GM21619 (cell line): ENCODE measurements at regions not wholly inside any gene's neighbourhood (a gene's known extent, or its start where the extent isn't known, plus 50 kb on each side); places are given as distances from the start of the nearest gene placed in this dataset.
"Not testable (repeated sequence)": the region's sequence is repeated elsewhere in the genome, so short reads cannot be mapped to it uniquely, and the experiment has no call there.

Source experiments
- ATAC-seq: cut with Tn5 transposase; IDR thresholded peaks from one replicate; pipeline ENCODE4 v1.9.1; 2021; ENCODE audit not compliant: unreplicated experiment

DNA sequence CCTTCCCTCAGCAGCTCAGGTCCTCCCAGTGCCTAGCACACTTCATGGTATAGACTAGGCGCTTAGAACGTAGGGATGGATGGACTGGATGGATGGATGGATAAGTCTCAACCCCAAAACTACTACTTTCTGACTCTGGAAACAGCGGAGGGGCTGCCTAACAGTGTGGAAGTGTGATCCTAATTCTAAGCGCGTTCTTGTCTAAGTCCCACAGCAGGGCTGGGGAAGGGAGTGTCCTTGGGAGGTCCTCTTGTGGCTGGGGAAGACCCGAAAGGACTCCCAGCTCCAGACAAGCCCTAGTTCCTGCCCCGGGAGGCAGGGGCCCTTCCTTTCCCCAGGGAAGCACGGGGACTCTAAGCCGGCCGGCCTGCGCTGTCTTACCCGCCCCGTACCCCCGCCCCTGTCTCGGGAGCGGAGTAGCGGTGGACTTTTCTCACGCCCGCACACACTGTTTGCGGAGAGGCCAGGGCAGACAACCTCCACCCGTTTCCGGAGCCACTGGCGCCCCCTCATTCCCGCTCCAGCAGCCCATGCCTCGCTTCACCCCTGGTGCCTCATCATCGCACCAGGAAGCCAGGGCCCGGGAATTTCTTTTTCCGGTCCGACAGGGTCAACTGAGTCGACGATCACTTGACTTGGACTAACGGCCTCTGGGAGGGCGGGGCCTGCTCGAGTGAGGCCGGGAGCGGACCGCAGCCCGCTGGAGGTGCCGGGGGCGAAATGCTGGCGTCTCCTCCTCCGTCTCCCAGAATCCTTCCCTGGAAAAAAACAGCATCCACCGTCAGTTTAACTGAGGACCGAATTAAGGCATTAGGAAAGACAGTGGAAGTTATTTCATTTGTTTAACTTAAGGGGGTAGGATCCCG, 133.3 kb downstream of the TBC1D2B start:
- ATAC-seq: no peak

DNA sequence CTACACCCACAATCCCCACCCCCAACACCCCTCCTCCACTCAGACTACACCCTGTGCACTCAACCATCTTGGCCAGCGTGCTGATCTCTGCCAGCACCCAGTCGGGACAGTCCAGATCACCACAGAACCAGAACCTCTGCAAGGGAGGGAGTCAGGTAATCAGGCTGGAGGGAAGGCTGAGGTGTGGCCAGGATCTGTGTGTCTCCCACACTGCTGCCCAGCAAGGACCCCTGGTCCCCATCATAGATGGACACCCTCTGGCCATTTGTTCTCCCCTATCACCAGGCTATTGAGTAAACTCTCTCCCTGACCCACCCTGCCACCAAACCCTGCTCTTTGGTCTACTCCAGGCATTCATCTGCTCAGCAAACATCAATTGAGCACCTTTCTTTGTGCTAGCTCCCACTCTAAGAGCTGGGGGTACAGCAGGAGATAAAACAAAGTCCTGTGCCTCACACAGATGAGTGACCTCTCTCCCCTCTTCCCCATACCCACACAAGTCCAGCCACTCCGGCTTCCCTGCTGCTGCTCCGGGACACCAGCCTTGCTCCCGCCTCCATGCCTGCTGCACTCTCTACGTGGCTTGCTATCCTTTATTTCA, 134.8 kb downstream of the TBC1D2B start:
- no peak for ATAC-seq

- not testable (repeated sequence) for ATAC-seq
These were observed 136.3 kb downstream of the TBC1D2B start for GRCh38 chr15:77941090-77941827.

GRCh38 chr15:77940381-77940947, 137.0 kb downstream of the TBC1D2B start:
- ATAC-seq: no peak

DNA sequence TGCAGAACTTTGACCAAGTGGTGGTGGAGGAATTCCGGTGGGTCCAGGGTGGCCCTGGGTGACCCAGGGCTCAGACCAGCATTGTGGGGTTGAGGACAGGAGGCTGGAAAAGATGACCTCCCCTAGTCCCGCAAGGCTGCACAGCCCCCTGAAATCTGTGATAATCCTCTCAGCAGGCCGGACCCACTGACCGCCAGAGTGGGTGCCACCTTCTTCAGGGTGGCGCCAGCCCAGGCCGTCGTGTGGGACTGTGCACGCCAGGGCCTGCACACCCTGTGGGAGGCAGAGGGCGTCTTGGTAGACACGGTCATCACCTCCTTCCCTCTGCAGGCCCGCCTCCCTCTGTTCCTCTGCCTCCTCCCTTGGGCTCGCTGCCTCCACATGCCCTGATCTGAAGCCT, 137.7 kb downstream of the TBC1D2B start:
- ATAC-seq: no peak

- not testable (repeated sequence) for ATAC-seq
These were observed 138.5 kb downstream of the TBC1D2B start for GRCh38 chr15:77939026-77939425.

DNA sequence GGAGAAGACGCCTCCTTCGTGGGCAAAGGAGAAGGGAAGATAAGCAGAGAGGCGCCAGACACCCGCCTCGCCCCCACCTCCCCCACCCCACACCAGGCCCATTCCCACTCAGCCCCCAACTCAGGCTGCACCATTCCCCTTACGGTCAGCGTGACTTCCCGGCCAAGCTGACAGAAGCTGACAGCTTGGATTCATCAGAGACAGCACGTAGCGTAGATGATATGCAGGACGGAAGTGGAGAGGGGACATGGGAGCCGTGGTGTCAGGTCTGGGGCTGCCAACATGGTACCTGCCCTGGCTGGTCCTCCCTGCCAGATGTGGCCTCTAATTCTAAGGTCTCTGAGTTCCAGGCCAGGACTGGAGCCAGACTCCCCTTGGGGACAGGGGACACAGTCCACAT, 139.0 kb downstream of the TBC1D2B start:
- ATAC-seq: not testable (repeated sequence)

GRCh38 chr15:77936567-77936966, 140.9 kb downstream of the TBC1D2B start:
- ATAC-seq: not testable (repeated sequence)

DNA sequence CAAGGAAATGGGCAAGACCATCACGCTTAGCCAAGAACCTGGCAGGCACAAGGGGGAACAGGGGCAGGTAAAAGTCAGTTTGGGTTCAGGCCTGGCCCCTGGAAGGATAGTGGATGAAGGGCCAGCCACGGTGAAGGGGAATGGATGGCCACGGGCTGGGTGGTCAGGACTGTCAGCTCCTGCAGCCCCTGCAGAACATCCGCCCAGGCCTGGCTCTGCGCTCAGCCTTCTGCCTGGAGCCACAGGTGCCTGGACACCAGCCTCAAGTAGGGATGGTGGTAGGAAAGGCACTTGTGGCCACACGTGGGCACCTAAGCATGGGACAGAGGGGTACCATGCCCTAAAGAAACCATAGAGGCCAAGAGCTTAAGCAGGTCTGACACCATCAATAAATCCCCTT, 143.0 kb downstream of the TBC1D2B start:
- ATAC-seq: not testable (repeated sequence)

GRCh38 chr15:77930907-77931306, 146.6 kb downstream of the TBC1D2B start:
- ATAC-seq: not testable (repeated sequence)

DNA sequence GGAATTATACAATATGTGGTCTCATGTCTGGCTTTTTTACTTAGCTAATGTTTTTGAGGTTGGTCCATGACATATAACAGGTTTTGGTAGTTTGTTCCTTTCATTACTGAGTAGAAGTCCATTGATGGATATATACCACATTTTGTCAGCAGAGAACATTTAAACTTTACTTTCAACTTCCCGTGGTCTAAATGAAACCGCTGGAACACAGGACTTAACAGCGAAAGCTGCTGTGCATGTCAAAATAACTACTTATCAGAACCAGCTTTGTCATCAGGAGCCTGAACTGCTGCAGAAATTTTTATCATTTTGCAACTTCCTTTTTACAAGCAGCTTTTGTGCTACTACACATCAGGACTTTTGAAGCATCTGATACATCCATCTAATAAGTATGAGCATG, 147.0 kb downstream of the TBC1D2B start:
- not testable (repeated sequence) for ATAC-seq

GRCh38 chr15:77926789-77927188, 150.7 kb downstream of the TBC1D2B start:
- ATAC-seq: not testable (repeated sequence)

DNA sequence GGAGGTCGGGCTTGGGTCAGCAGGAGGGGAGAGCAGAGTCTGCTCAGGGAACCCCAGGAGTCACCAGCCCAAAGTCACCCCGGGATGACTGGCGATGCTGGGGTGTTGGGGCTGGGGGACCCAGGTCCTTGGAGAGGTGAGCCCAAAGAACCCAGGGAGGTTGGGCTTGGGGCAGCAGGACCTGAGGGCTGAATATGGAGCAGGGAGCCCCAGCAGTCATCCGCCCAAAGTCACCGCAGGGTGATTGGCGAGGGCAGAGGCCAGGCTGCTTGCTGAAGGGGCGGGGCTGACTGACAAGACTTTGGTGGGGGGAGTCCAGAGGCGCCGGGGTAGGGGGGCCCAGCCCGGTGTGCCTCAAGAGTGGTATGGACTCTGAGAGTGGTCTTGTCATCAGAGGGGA, 151.2 kb downstream of the TBC1D2B start:
- ATAC-seq: not testable (repeated sequence)

DNA sequence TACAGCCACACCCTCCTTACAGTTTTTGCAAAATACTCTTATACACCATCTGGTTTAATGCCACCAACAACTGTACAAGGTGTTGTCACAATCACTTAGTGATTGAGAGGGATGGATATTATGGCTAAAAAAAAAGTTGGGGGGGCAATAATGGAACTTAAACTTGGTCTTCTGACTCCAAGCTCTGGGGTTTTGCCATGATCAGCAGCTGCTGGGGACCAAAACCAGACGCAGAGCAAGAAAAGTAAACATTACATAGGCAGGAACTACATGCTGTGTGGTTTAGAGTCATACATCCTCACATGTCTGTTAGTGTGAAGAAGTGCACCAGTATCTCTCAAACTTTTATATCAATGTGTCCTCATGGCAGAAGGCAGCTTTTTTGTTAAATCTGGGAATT, 152.4 kb downstream of the TBC1D2B start:
- not testable (repeated sequence) for ATAC-seq

DNA sequence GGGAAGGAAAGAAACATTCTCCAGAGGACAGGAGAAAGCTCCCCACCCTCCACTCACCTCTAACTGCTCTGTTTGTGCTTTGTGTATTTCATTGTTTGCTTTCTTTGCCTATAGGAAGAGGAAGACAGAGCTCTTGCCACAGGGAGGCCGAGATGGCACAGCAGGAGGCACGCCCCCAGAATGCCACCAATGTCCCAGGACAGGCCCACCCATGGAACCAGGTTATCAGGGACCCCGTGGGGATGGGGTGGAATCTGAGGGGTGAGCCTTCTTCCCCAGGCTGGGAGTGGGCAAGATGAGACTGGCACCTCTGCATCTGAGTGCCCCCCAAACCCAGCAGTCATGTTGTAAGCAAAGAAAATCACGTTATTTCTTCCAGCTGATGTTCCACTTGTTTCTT, 155.8 kb downstream of the TBC1D2B start:
- no peak for ATAC-seq

- ATAC-seq: not testable (repeated sequence)
These were observed 160.4 kb downstream of the TBC1D2B start for GRCh38 chr15:77916966-77917635.

DNA sequence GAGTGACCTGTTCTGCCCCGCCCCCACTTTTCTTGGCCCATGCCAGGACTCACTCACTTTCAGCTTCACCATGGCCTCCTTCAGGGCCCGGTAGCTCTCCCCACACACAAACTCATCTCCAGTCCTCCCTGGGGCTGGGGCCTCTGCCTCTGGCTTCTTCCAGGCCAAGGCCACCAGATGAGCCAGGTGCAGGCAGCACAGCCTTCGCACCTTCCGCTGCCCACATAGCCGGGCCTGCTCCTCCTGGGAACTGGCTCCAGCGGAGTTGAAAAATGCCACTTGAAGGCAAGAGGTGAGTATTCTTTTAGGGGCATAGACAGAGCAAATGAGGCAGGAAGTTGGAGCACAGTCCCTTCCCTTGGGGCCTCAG, 161.6 kb downstream of the TBC1D2B start:
- ATAC-seq: not testable (repeated sequence)

GRCh38 chr15:77915261-77915960, 162.1 kb downstream of the TBC1D2B start:
- ATAC-seq: no peak

DNA sequence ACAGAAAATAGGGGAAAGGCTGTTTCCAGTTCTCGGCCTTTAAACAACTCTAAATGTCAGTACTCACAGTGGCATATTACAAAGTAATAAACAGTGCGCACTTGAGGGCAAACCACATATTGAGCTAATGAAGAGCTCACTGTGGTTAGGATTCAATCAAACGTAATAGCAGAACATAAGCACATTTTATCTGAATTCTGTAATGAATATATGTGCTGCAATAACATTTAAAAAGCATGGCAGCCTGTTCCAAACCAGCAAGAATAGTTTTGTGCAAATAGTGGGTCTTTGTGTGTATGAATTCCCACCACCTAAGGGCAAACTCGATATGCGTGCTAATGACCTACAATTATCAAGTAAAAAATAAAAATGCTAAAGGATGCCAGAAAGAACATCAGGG, 163.0 kb downstream of the TBC1D2B start:
- ATAC-seq: not testable (repeated sequence)
